Esophagus squamous epithelium (tissue), 4 donors: ENCODE measurements at regions not wholly inside any gene's neighbourhood (a gene's known extent, or its start where the extent isn't known, plus 50 kb on each side); places are given as distances from the start of the nearest gene placed in this dataset.

ENCODE experiments used
- POLR2A ChIP-seq, 4 donors: fragments of 450-650 bp; IDR thresholded peaks; one replicate each; pipeline ENCODE4 v1.6.1; 2017; ENCODE audit warnings: antibody characterized with exemption in 4 of 4, mild to moderate bottlenecking in 4 of 4, moderate library complexity in 3 of 4
- TF ChIP-seq, protein P1 (sequence below), 6 experiments: fragments of 450-650 bp in 4 of 6; fragments of 200-600 bp in 2 of 6; sonication (generic) in 2 of 6; IDR thresholded peaks; one replicate each; pipeline ENCODE4 v1.5.1; 2016 to 2019; ENCODE audit warnings: antibody characterized with exemption in 6 of 6, mild to moderate bottlenecking in 4 of 6, moderate library complexity in 4 of 6

DNA sequence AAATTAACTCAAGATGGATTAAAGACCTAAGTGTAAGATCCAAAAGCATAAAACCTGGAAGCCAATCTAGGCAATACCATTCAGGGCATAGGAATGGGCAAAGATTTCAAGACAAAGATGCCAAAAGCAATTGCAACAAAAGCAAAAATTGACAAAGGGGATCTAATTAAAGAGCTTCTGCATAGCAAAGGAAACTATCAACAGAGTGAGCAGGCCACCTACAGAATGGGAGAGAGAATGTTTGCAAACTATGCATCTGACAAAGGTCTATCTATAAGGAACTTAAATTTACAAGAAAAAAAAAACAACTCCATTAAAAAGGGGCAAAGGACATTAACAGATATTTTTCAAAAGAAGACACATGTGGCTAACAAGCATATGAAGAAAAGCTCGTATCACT is 171.9 kb downstream of the RAB28 start:
- TF ChIP-seq, protein P1, sequence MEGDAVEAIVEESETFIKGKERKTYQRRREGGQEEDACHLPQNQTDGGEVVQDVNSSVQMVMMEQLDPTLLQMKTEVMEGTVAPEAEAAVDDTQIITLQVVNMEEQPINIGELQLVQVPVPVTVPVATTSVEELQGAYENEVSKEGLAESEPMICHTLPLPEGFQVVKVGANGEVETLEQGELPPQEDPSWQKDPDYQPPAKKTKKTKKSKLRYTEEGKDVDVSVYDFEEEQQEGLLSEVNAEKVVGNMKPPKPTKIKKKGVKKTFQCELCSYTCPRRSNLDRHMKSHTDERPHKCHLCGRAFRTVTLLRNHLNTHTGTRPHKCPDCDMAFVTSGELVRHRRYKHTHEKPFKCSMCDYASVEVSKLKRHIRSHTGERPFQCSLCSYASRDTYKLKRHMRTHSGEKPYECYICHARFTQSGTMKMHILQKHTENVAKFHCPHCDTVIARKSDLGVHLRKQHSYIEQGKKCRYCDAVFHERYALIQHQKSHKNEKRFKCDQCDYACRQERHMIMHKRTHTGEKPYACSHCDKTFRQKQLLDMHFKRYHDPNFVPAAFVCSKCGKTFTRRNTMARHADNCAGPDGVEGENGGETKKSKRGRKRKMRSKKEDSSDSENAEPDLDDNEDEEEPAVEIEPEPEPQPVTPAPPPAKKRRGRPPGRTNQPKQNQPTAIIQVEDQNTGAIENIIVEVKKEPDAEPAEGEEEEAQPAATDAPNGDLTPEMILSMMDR (IDR thresholded peaks at IDR 0.05): no peak
- no peak for TF ChIP-seq POLR2A (IDR thresholded peaks at IDR 0.05)
